ENCODE measurements at regions not wholly inside any gene's neighbourhood (a gene's known extent, or its start where the extent isn't known, plus 50 kb on each side); places are given as distances from the start of the nearest gene placed in this dataset.
A peak's percentile ranks its signal among the peaks of the same experiment; 100 is the strongest.

DNA sequence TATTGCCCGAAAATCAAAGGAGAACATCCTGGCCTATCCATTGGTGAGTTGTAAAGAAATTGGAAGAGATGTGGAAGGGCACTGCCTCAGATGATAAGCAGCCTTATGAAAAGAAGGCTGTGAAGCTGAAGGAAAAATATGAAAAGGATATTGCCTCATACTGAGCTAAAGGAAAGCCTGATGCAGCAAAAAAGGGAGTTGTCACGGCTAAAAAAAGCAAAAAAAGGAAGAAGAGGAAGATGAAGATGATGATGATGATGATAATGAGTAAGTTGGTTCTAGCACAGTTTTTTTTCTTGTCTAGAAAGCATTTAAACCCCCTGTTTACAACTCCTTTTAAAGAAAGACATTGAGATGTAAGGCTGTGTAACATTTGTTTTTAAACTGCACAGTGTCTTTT, 59.8 kb upstream of the ZBED3 start:
- no peak for DNase-seq
- H3K9me3 ChIP-seq = no peaks in the 10 kb centered on the region
- H3K4me3 ChIP-seq = no peak overlapping the region
- TF ChIP-seq POLR2A (IDR thresholded peaks at IDR 0.05) = no peak
- TF ChIP-seq, protein P1, sequence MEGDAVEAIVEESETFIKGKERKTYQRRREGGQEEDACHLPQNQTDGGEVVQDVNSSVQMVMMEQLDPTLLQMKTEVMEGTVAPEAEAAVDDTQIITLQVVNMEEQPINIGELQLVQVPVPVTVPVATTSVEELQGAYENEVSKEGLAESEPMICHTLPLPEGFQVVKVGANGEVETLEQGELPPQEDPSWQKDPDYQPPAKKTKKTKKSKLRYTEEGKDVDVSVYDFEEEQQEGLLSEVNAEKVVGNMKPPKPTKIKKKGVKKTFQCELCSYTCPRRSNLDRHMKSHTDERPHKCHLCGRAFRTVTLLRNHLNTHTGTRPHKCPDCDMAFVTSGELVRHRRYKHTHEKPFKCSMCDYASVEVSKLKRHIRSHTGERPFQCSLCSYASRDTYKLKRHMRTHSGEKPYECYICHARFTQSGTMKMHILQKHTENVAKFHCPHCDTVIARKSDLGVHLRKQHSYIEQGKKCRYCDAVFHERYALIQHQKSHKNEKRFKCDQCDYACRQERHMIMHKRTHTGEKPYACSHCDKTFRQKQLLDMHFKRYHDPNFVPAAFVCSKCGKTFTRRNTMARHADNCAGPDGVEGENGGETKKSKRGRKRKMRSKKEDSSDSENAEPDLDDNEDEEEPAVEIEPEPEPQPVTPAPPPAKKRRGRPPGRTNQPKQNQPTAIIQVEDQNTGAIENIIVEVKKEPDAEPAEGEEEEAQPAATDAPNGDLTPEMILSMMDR (IDR thresholded peaks at IDR 0.05) = no peak
- H3K27ac ChIP-seq = peak overlapping the region in 1 of 2 donors; percentile 72
- H3K27me3 ChIP-seq = no peaks in the 10 kb centered on the region
- intact Hi-C loops (cut with DNase I; ENCODE audit: low total_unique reads) = no loop called here
- no peaks in the 10 kb centered on the region for H3K36me3 ChIP-seq
- H3K4me1 ChIP-seq = no peaks in the 10 kb centered on the region

GRCh38 chr5:77145666-77146065, 58.6 kb upstream of the ZBED3 start:
- Histone ChIP-seq H3K4me3 (no peak overlapping the region), H3K27ac (peak overlapping the region; percentile 42 to 72), H3K9me3 (no peaks in the 10 kb centered on the region), H3K4me1 (no peaks in the 10 kb centered on the region), H3K36me3 (no peaks in the 10 kb centered on the region), H3K27me3 (no peaks in the 10 kb centered on the region)
- no peak for DNase-seq
- TF ChIP-seq POLR2A (IDR thresholded peaks at IDR 0.05) = no peak
- TF ChIP-seq, protein P1 (IDR thresholded peaks at IDR 0.05) = no peak
- intact Hi-C loops (cut with DNase I; ENCODE audit: low total_unique reads) = no loop called here

DNA sequence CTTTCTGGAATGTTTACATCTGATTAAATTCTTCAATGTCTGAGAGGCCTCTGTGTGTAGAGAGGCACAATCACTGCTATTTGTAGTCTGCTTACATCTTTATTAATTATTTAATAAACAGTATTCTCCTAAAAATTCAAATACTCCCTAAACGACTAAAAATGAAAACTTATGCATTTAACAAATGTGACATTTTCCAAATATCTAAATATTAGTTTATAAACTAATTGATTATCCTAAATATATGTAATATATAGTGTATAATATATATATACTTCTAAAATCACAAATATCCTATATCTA, 57.7 kb upstream of the ZBED3 start:
- no peaks in the 10 kb centered on the region for H3K4me1 ChIP-seq
- peak overlapping the region in 1 of 2 donors; percentile 72 for H3K27ac ChIP-seq
- DNase-seq = no peak
- intact Hi-C loops (cut with DNase I; ENCODE audit: low total_unique reads) = no loop called here
- H3K9me3 ChIP-seq = no peaks in the 10 kb centered on the region
- H3K27me3 ChIP-seq = no peaks in the 10 kb centered on the region
- TF ChIP-seq, protein P1 (IDR thresholded peaks at IDR 0.05) = no peak
- no peak for TF ChIP-seq POLR2A (IDR thresholded peaks at IDR 0.05)
- H3K36me3 ChIP-seq = no peaks in the 10 kb centered on the region
- H3K4me3 ChIP-seq = no peak overlapping the region

- no peak for TF ChIP-seq POLR2A (IDR thresholded peaks at IDR 0.05)
- TF ChIP-seq, protein P1 (IDR thresholded peaks at IDR 0.05) = peak; percentile 70 to 82 (median 78)
- Histone ChIP-seq H3K4me3 (no peak overlapping the region), H3K27ac (peak overlapping the region in 1 of 2 donors; percentile 72), H3K9me3 (no peaks in the 10 kb centered on the region), H3K27me3 (no peaks in the 10 kb centered on the region), H3K4me1 (peaks cover 0 to 5% of the 10 kb centered on the region in 2 donors), H3K36me3 (no peaks in the 10 kb centered on the region)
- DNase-seq = peak; percentile 59 to 82
- intact Hi-C loops (cut with DNase I; ENCODE audit: low total_unique reads) = no loop called here
These were observed 57.1 kb upstream of the ZBED3 start for GRCh38 chr5:77143998-77144836.

DNA sequence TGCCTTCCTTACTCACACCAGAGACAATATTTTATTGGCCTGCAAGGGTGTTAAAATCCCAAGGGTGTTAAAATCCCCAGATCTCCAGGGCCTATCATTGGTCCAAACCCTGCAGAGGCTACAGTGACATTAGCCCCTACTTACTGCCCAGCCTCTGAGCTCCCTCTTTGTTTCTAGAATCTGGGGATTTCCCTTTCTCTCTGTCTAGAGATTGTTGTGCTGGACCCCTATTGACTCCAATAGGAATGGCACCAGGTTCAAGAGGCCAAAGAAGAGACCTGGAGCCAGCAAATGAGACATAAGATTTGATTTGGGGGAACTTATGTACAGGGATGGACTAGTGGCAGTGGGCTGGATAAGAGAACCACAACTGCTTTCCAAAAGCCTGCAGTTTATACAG, 53.3 kb upstream of the ZBED3 start:
- H3K4me3 ChIP-seq = no peak overlapping the region
- no peak for DNase-seq
- peak overlapping the region in 1 of 2 donors; percentile 79 for H3K27ac ChIP-seq
- intact Hi-C loops (cut with DNase I; ENCODE audit: low total_unique reads) = no loop called here
- H3K36me3 ChIP-seq = no peaks in the 10 kb centered on the region
- H3K4me1 ChIP-seq = peaks cover 0 to 5% of the 10 kb centered on the region in 2 donors
- H3K27me3 ChIP-seq = no peaks in the 10 kb centered on the region
- TF ChIP-seq POLR2A (IDR thresholded peaks at IDR 0.05) = no peak
- TF ChIP-seq, protein P1 (IDR thresholded peaks at IDR 0.05) = no peak
- H3K9me3 ChIP-seq = no peaks in the 10 kb centered on the region

Data from uterus (tissue), 3 donors.